ENCODE measurements at regions not wholly inside any gene's neighbourhood (a gene's known extent, or its start where the extent isn't known, plus 50 kb on each side); places are given as distances from the start of the nearest gene placed in this dataset.

- Histone ChIP-seq H3K4me3 (ENCODE audit: low read depth, low read length) (no peak overlapping the region), H3K9me3 (peaks cover 6% of the 10 kb centered on the region; the same call in 1 of the 2 replicates), H3K36me3 (ENCODE audit: control insufficient read depth, insufficient read depth, low read length) (no peaks in the 10 kb centered on the region), H3K4me1 (no peaks in the 10 kb centered on the region), H3K27me3 (replicated peaks; ENCODE audit: control insufficient read depth, insufficient read depth, low read length) (no peaks in the 10 kb centered on the region)
- Mint-ChIP-seq H3K9me3 (ENCODE audit: unreplicated experiment) (no peaks in the 10 kb centered on the region), H3K4me3 (ENCODE audit: unreplicated experiment) (no peak overlapping the region), H3K27me3 (ENCODE audit: insufficient read depth, unreplicated experiment) (no peaks in the 10 kb centered on the region), H3K4me1 (ENCODE audit: low read depth, unreplicated experiment) (peaks cover 6% of the 10 kb centered on the region), H3K27ac (ENCODE audit: unreplicated experiment) (peak overlapping the region; percentile 17), H3K36me3 (ENCODE audit: insufficient read depth, unreplicated experiment) (no peaks in the 10 kb centered on the region)
- CTCF ChIA-PET, result interaction anchor here (0.6 kb wide), 1 partner anchor 93 kb away, joined by 3 read pairs; no protein-coding TSS in a partner anchor
- TF ChIP-seq CTCF (IDR thresholded peaks at IDR 0.05; ENCODE audit: insufficient read depth in 1 of 2, low read depth in 1 of 2, low read length in 1 of 2, severe bottlenecking in 1 of 2, unreplicated experiment in 1 of 2), result no peak
- POLR2A ChIA-PET, result no interaction called here
- BruUV-seq (replicated peaks), result no TSS peak
- intact Hi-C loops (cut with micrococcal nuclease; ENCODE audit: unreplicated experiment), result loop anchor here (10.0 kb wide), 1 partner anchor 73 kb away; no protein-coding TSS in a partner anchor
- DNase-seq, result peak in 1 of 2 experiments; percentile 32
Observed at GRCh38 chr14:83988275-83988674, 1541.7 kb upstream of the FLRT2 start.

- intact Hi-C loops (cut with micrococcal nuclease; ENCODE audit: unreplicated experiment), result no loop called here
- TF ChIP-seq CTCF (IDR thresholded peaks at IDR 0.05; ENCODE audit: insufficient read depth in 1 of 2, low read depth in 1 of 2, low read length in 1 of 2, severe bottlenecking in 1 of 2, unreplicated experiment in 1 of 2), result no peak
- Mint-ChIP-seq H3K27ac (ENCODE audit: unreplicated experiment) (no peak overlapping the region), H3K36me3 (ENCODE audit: insufficient read depth, unreplicated experiment) (no peaks in the 10 kb centered on the region), H3K4me3 (ENCODE audit: unreplicated experiment) (no peak overlapping the region), H3K4me1 (ENCODE audit: low read depth, unreplicated experiment) (peaks cover 10% of the 10 kb centered on the region), H3K27me3 (ENCODE audit: insufficient read depth, unreplicated experiment) (no peaks in the 10 kb centered on the region), H3K9me3 (ENCODE audit: unreplicated experiment) (no peaks in the 10 kb centered on the region)
- H3K36me3 ChIP-seq (ENCODE audit: control insufficient read depth, insufficient read depth, low read length), result no peaks in the 10 kb centered on the region
- H3K27me3 ChIP-seq (replicated peaks; ENCODE audit: control insufficient read depth, insufficient read depth, low read length), result no peaks in the 10 kb centered on the region
- ChIA-PET POLR2A (no interaction called here), CTCF (no interaction called here)
- no TSS peak for BruUV-seq (replicated peaks)
- no peak for DNase-seq
- H3K9me3 ChIP-seq, result no peaks in the 10 kb centered on the region
- H3K4me3 ChIP-seq (ENCODE audit: low read depth, low read length), result no peak overlapping the region
- no peaks in the 10 kb centered on the region for H3K4me1 ChIP-seq
Observed at GRCh38 chr14:83991666-83992065, 1538.3 kb upstream of the FLRT2 start.

- Histone ChIP-seq H3K4me3 (ENCODE audit: low read depth, low read length) (no peak overlapping the region), H3K4me1 (no peaks in the 10 kb centered on the region), H3K9me3 (no peaks in the 10 kb centered on the region), H3K27me3 (replicated peaks; ENCODE audit: control insufficient read depth, insufficient read depth, low read length) (no peaks in the 10 kb centered on the region), H3K36me3 (ENCODE audit: control insufficient read depth, insufficient read depth, low read length) (no peaks in the 10 kb centered on the region)
- H3K4me1 Mint-ChIP-seq (ENCODE audit: low read depth, unreplicated experiment), result peaks cover 10% of the 10 kb centered on the region
- no peak overlapping the region for H3K4me3 Mint-ChIP-seq (ENCODE audit: unreplicated experiment)
- H3K27me3 Mint-ChIP-seq (ENCODE audit: insufficient read depth, unreplicated experiment), result no peaks in the 10 kb centered on the region
- H3K36me3 Mint-ChIP-seq (ENCODE audit: insufficient read depth, unreplicated experiment), result no peaks in the 10 kb centered on the region
- ChIA-PET POLR2A (no interaction called here), CTCF (no interaction called here)
- no peak overlapping the region for H3K27ac Mint-ChIP-seq (ENCODE audit: unreplicated experiment)
- BruUV-seq (replicated peaks), result no TSS peak
- intact Hi-C loops (cut with micrococcal nuclease; ENCODE audit: unreplicated experiment), result no loop called here
- DNase-seq, result no peak
- TF ChIP-seq CTCF (IDR thresholded peaks at IDR 0.05; ENCODE audit: insufficient read depth in 1 of 2, low read depth in 1 of 2, low read length in 1 of 2, severe bottlenecking in 1 of 2, unreplicated experiment in 1 of 2), result no peak
- no peaks in the 10 kb centered on the region for H3K9me3 Mint-ChIP-seq (ENCODE audit: unreplicated experiment)
Observed at GRCh38 chr14:83992857-83993256, 1537.1 kb upstream of the FLRT2 start.

Measured in Caco-2 (cell line).